GM19025 (cell line): ENCODE measurements at regions not wholly inside any gene's neighbourhood (a gene's known extent, or its start where the extent isn't known, plus 50 kb on each side); places are given as distances from the start of the nearest gene placed in this dataset.
"Not testable (repeated sequence)": the region's sequence is repeated elsewhere in the genome, so short reads cannot be mapped to it uniquely, and the experiment has no call there.

Source experiments
- ATAC-seq: cut with Tn5 transposase; IDR thresholded peaks from one replicate; pipeline ENCODE4 v1.9.1; 2021; ENCODE audit warnings: mild to moderate bottlenecking, low read depth, moderate library complexity; ENCODE audit not compliant: unreplicated experiment

DNA sequence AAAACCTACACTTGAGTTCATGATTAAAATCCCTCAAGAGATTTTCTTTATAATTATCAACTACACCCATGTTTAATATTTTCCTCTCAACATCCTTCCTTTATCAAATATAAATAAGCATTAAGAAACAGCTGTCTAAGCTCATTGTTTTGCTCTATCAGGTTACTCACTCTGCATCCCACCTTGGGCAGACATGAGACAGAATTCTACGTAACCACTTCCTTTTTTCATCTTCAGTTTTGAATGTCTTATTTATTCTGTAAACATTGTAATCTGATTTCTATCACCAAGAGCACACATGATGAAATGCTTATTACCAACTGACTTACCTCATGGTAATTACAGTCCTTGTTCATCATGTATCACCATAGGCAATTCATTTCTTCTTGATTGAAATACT is 1256.6 kb upstream of the ATXN8OS start:
- ATAC-seq: no peak

DNA sequence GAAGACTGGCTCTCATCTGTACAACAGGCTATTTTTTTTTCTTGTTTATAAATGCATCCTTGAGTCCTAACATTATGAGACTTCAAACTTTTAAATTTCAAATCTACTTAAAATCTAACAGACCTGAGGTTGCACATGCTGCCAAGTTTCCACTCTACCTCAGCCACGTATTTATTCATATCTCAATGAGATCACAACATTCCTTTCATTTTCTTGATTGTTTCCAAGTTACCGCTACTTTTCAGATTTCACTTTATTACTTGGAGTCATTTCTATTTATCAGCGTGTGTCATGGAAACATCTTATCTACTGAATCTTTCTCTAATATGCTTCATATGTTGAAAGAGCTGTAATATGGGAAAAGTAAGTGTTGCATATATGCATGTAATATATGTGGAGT is 1257.5 kb upstream of the ATXN8OS start:
- no peak for ATAC-seq

- ATAC-seq: no peak
Observed at GRCh38 chr13:68846663-68847062, 1261.0 kb upstream of the ATXN8OS start.

DNA sequence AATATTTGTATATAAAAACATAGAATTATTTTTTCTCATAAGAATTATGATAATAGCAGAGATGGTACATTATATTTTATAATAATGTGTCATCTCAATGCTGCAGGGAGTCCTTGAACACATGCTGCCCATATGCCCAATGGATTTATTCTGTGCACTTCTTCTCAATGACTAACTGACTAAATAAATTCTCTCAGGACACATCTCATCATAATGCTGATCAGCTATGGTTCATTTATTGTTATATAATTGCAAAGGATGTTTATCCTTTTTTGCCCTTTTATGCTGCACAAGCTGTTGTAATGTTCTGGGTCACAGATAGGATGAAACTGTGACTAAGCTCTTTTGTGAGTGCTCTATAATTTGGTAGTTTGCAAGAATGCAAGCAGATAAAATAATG is 1273.3 kb upstream of the ATXN8OS start:
- no peak for ATAC-seq

- no peak for ATAC-seq
Observed at GRCh38 chr13:68816715-68817114, 1290.9 kb upstream of the ATXN8OS start.

GRCh38 chr13:68813180-68813796 is 1294.3 kb upstream of the ATXN8OS start:
- no peak for ATAC-seq

GRCh38 chr13:68810660-68811059 is 1297.0 kb upstream of the ATXN8OS start:
- no peak for ATAC-seq

DNA sequence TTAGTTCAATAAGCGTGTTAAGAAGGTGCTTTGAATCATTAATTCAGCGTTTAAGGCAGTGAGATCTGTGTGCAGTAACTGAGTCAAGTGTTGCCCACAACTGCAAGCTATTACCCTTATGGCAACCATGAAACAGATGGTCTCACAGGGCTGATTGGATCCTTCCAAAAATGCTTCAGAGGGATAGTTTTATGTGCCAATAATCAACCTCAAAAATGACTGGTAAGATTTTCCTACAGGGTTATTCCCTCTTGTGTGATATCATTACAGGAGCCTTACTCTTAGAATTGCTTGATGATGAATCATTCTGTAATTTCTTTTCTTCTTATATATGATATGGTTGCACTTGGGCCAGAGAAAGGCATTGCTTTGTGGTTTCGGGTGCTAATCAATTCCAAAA is 1299.2 kb upstream of the ATXN8OS start:
- no peak for ATAC-seq

- no peak for ATAC-seq
Observed at GRCh38 chr13:68806125-68806524, 1301.5 kb upstream of the ATXN8OS start.

GRCh38 chr13:68784275-68784674 is 1323.4 kb upstream of the ATXN8OS start:
- no peak for ATAC-seq

GRCh38 chr13:68759617-68760016 is 1348.0 kb upstream of the ATXN8OS start:
- ATAC-seq: no peak

- ATAC-seq: no peak
Observed at GRCh38 chr13:68749796-68750195, 1357.8 kb upstream of the ATXN8OS start.

GRCh38 chr13:68748038-68748437 is 1359.6 kb upstream of the ATXN8OS start:
- ATAC-seq: no peak

- ATAC-seq: no peak
Observed at GRCh38 chr13:68745502-68745901, 1362.1 kb upstream of the ATXN8OS start.

- ATAC-seq: no peak
Observed at GRCh38 chr13:68736961-68737360, 1370.7 kb upstream of the ATXN8OS start.

DNA sequence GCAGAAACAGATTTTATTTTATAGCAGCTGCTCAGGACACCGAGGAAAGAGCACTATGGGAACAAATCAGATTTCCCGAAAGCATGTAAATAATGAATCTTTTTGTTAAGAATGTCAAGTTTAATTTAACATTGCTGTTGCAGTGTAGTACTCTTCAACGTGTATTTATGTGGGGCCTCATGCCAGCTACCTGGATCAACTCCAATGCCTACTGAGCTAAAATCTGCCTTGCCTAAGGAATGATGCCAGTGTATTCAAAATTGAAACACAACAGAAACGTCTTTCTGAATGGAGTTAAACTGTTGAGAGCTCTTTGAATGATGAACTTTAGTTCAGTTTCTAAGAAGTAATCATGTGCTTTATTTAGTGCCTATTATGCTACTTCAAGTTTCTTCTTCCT is 1379.8 kb upstream of the ATXN8OS start:
- no peak for ATAC-seq

DNA sequence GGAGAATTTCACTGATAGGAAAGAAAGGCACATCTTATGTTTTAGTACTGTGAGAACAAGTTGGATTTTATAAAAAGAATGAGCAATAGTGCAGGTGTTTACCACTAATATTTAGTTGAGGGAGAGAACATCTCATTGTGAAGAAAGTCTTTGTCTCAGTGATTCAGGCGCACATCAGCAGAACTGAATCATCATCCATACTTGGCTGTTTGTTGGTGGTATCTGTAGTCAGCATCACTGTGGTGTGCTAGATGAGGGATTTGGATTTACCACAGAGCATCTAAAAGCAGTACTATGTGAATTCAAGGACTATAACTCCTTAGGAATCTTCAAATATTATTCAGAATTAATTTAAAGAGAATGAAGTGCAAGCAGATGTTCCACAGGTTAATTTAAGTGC is 1380.5 kb upstream of the ATXN8OS start:
- ATAC-seq: no peak

DNA sequence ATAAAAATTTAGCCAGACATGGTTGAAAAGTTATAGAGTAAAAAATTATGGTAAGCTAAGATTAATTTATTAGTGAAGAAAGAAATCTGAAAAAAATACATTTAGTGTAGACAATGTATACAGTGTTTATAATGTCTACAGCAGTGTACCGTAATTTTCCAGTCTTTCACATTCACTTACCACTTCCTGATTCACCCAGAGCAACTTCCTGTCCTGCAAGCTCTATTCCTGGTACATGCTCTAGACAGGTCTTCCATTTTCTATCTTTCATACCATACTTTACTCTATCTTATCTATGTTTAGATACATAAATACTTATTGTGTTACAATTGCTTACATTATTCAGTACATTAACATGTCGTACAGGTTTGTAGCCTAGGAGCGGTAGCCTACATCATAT is 1387.8 kb upstream of the ATXN8OS start:
- no peak for ATAC-seq

- ATAC-seq: no peak
Observed at GRCh38 chr13:68715651-68716050, 1392.0 kb upstream of the ATXN8OS start.

DNA sequence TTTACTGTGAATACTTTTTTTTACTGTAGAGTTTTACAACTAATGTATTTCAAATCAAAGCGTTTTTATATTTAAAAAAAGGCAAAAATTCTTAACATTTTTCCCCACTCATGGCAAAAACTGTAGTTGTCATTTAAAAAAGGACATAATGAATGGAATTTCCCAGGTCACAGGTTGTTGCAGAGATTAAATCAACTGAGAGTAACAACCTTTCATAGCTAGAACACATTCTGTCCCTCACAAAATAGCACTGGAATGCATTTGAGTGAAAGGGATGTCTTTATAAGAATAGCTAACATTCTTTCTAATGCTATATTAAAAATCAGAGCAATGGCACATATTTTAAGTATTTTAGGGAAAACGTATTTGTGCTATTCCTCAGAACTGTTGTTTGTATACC is 1393.3 kb upstream of the ATXN8OS start:
- no peak for ATAC-seq

DNA sequence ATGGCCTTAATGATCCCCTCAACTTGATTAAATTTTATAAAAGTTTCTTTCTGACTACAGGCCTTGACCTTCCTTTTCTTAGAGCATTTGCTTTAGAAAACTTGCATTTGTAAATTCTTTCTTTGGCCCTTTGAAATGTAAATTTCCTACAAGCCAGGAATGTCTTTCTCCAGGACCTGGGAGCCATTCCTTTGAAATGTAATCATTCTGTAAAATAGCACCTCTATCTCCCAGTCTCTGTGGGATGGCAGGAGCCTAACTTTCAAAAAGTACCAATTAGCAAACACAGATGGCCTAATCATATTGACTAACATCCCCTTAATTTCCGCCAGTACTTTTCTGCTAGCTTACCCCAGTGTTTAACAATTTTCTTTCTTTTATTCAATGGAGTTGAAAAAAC is 1394.2 kb upstream of the ATXN8OS start:
- no peak for ATAC-seq

GRCh38 chr13:68708336-68708908 is 1399.2 kb upstream of the ATXN8OS start:
- no peak for ATAC-seq

GRCh38 chr13:68706044-68706443 is 1401.6 kb upstream of the ATXN8OS start:
- ATAC-seq: not testable (repeated sequence)
